ENCODE measurements at regions not wholly inside any gene's neighbourhood (a gene's known extent, or its start where the extent isn't known, plus 50 kb on each side); places are given as distances from the start of the nearest gene placed in this dataset.

GRCh38 chr5:88109818-88110217 is 158.8 kb downstream of the TMEM161B start:
- Histone ChIP-seq H2AFZ (ENCODE audit: insufficient read depth, low read depth, low read length, poor library complexity, severe bottlenecking) (no peak overlapping the region), H3K79me2 (ENCODE audit: control insufficient read depth, insufficient read depth, low read length) (no peaks in the 10 kb centered on the region), H3K27ac (ENCODE audit: low read length in 2 of 2) (no peak overlapping the region), H3K4me3 (ENCODE audit: control extremely low read depth in 1 of 5, extremely low read depth in 1 of 5, insufficient read depth in 1 of 5, low read depth in 2 of 5, low read length in 4 of 5) (no peak overlapping the region), H3K9ac (ENCODE audit: low read length) (no peak overlapping the region), H4K20me1 (ENCODE audit: control insufficient read depth, insufficient read depth, low read length, poor library complexity, severe bottlenecking) (no peaks in the 10 kb centered on the region), H3K27me3 (replicated peaks in 1 of 4; ENCODE audit: control extremely low read depth in 1 of 4, control insufficient read depth in 3 of 4, insufficient read depth in 4 of 4, low read length in 3 of 4) (no peaks in the 10 kb centered on the region), H3K36me3 (replicated peaks in 1 of 2; ENCODE audit: control extremely low read depth in 1 of 2, control insufficient read depth in 1 of 2, extremely low read depth in 1 of 2, insufficient read depth in 2 of 2, low read length in 1 of 2) (no peaks in the 10 kb centered on the region), H3K4me2 (replicated peaks; ENCODE audit: low read depth, low read length, poor library complexity, severe bottlenecking) (no peak overlapping the region), H3K9me3 (ENCODE audit: control extremely low read depth in 1 of 3, control insufficient read depth in 2 of 3, insufficient read depth in 1 of 3, low read length in 2 of 3) (no peaks in the 10 kb centered on the region), H3K4me1 (ENCODE audit: control insufficient read depth in 2 of 2, insufficient read depth in 2 of 2, low read length in 2 of 2) (no peaks in the 10 kb centered on the region)
- WGBS (ENCODE audit: insufficient coverage): 93% methylated on average over 3 of the region's 5 CpGs
- Mint-ChIP-seq H3K9me3 (ENCODE audit: insufficient read depth) (no peaks in the 10 kb centered on the region), H3K27me3 (no peaks in the 10 kb centered on the region), H3K4me3 (no peak overlapping the region), H3K4me1 (no peaks in the 10 kb centered on the region), H3K27ac (no peak overlapping the region)
- intact Hi-C loops (cut with micrococcal nuclease): no loop called here
- no peak for DNase-seq
- ChIA-PET CTCF (no interaction called here), POLR2A (no interaction called here)
- TF ChIP-seq EZH2 (IDR thresholded peaks at IDR 0.05; ENCODE audit: borderline replicate concordance, insufficient read depth, low read depth, low read length, poor library complexity, severe bottlenecking): no peak
- ATAC-seq (ENCODE audit: low read depth): no peak

DNA sequence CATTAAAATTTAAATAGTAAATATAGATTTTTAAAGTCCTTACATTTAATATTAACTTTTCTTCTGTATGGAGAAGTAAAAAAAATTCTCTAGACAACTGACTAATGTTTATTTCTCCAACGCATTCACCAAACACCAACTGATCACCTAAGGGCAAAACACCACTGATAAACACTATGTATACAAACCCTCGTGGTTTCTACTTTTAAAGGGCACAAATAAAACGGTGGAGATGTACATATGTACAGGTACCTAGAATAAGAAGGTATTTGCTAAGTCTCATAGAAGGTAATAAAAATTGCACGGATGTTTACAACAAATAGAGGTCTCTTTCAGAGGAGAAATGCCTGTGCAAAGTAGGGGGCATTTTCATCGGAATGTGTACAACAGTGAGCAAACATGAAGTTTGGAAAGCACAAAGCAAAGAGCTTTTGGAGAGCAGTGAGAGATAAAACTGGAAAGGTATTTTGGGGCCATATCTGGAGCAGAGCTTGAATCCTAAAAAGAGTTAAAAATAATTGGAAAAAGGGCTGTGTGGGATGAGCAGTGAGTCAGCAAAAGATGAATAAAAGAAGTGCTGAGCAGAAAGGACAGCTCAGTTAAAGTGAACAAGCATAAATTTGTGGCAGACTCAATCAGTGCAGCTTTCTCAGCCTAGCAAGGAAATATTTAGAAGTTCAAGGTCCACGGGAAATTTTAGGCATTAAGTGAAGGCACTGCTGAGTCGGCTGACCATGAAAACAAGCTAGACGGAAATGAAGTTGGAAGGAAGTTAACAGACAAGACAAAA is 160.0 kb downstream of the TMEM161B start:
- no peak overlapping the region for H3K27ac ChIP-seq (ENCODE audit: low read length in 2 of 2)
- intact Hi-C loops (cut with micrococcal nuclease): no loop called here
- POLR2A ChIA-PET: no interaction called here
- H3K4me2 ChIP-seq (replicated peaks; ENCODE audit: low read depth, low read length, poor library complexity, severe bottlenecking): no peak overlapping the region
- Mint-ChIP-seq H3K9me3 (ENCODE audit: insufficient read depth) (no peaks in the 10 kb centered on the region), H3K27me3 (peaks cover 6% of the 10 kb centered on the region), H3K27ac (no peak overlapping the region), H3K4me1 (no peaks in the 10 kb centered on the region), H3K4me3 (no peak overlapping the region)
- H3K4me1 ChIP-seq (ENCODE audit: control insufficient read depth in 2 of 2, insufficient read depth in 2 of 2, low read length in 2 of 2): no peaks in the 10 kb centered on the region
- no peak for ATAC-seq (ENCODE audit: low read depth)
- H3K4me3 ChIP-seq (ENCODE audit: control extremely low read depth in 1 of 5, extremely low read depth in 1 of 5, insufficient read depth in 1 of 5, low read depth in 2 of 5, low read length in 4 of 5): no peak overlapping the region
- H2AFZ ChIP-seq (ENCODE audit: insufficient read depth, low read depth, low read length, poor library complexity, severe bottlenecking): no peak overlapping the region
- H3K27me3 ChIP-seq (replicated peaks in 1 of 4; ENCODE audit: control extremely low read depth in 1 of 4, control insufficient read depth in 3 of 4, insufficient read depth in 4 of 4, low read length in 3 of 4): no peaks in the 10 kb centered on the region
- CTCF ChIA-PET: no interaction called here
- H3K36me3 ChIP-seq (replicated peaks in 1 of 2; ENCODE audit: control extremely low read depth in 1 of 2, control insufficient read depth in 1 of 2, extremely low read depth in 1 of 2, insufficient read depth in 2 of 2, low read length in 1 of 2): no peaks in the 10 kb centered on the region
- 87% methylated on average over 6 of the region's 8 CpGs for WGBS (ENCODE audit: insufficient coverage)
- TF ChIP-seq, protein P1, sequence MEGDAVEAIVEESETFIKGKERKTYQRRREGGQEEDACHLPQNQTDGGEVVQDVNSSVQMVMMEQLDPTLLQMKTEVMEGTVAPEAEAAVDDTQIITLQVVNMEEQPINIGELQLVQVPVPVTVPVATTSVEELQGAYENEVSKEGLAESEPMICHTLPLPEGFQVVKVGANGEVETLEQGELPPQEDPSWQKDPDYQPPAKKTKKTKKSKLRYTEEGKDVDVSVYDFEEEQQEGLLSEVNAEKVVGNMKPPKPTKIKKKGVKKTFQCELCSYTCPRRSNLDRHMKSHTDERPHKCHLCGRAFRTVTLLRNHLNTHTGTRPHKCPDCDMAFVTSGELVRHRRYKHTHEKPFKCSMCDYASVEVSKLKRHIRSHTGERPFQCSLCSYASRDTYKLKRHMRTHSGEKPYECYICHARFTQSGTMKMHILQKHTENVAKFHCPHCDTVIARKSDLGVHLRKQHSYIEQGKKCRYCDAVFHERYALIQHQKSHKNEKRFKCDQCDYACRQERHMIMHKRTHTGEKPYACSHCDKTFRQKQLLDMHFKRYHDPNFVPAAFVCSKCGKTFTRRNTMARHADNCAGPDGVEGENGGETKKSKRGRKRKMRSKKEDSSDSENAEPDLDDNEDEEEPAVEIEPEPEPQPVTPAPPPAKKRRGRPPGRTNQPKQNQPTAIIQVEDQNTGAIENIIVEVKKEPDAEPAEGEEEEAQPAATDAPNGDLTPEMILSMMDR (IDR thresholded peaks at IDR 0.05): no peak
- TF ChIP-seq EZH2 (IDR thresholded peaks at IDR 0.05; ENCODE audit: borderline replicate concordance, insufficient read depth, low read depth, low read length, poor library complexity, severe bottlenecking): no peak
- H3K9ac ChIP-seq (ENCODE audit: low read length): no peak overlapping the region
- no peaks in the 10 kb centered on the region for H4K20me1 ChIP-seq (ENCODE audit: control insufficient read depth, insufficient read depth, low read length, poor library complexity, severe bottlenecking)
- no peaks in the 10 kb centered on the region for H3K9me3 ChIP-seq (ENCODE audit: control extremely low read depth in 1 of 3, control insufficient read depth in 2 of 3, insufficient read depth in 1 of 3, low read length in 2 of 3)
- no peaks in the 10 kb centered on the region for H3K79me2 ChIP-seq (ENCODE audit: control insufficient read depth, insufficient read depth, low read length)
- DNase-seq: no peak

All from B cell (primary cell).